Duodenal mucosa (tissue), 2 donors: ENCODE measurements at regions not wholly inside any gene's neighbourhood (a gene's known extent, or its start where the extent isn't known, plus 50 kb on each side); places are given as distances from the start of the nearest gene placed in this dataset.

Experiments
- H3K27ac ChIP-seq: one replicate; pipeline ENCODE4 v1.7.0; 2013; ENCODE audit warnings: low read depth, low read length
- H3K27me3 ChIP-seq, 2 donors: one replicate each; pipeline ENCODE4 v1.7.0; 2013; ENCODE audit warnings: low read length in 2 of 2, control low read depth in 1 of 2; ENCODE audit not compliant: insufficient read depth in 2 of 2, control insufficient read depth in 1 of 2
- H3K36me3 ChIP-seq, 2 donors: one replicate each; pipeline ENCODE4 v1.7.0; 2013; ENCODE audit warnings: low read length in 2 of 2, control low read depth in 1 of 2; ENCODE audit not compliant: insufficient read depth in 2 of 2, control insufficient read depth in 1 of 2
- H3K4me1 ChIP-seq, 2 donors: one replicate each; pipeline ENCODE4 v1.7.0; 2013; ENCODE audit warnings: low read length in 2 of 2, control low read depth in 1 of 2; ENCODE audit not compliant: insufficient read depth in 2 of 2, control insufficient read depth in 1 of 2
- H3K4me3 ChIP-seq, 2 donors: one replicate each; pipeline ENCODE4 v1.7.0; 2013; ENCODE audit warnings: low read length in 2 of 2, low read depth in 1 of 2
- H3K9ac ChIP-seq, 2 donors: one replicate each; pipeline ENCODE4 v1.7.0; 2013; ENCODE audit warnings: low read length in 2 of 2, low read depth in 1 of 2
- H3K9me3 ChIP-seq, 2 donors: one replicate each; pipeline ENCODE4 v1.7.0; 2013; ENCODE audit warnings: low read length in 2 of 2, control low read depth in 1 of 2; ENCODE audit not compliant: control insufficient read depth in 1 of 2

DNA sequence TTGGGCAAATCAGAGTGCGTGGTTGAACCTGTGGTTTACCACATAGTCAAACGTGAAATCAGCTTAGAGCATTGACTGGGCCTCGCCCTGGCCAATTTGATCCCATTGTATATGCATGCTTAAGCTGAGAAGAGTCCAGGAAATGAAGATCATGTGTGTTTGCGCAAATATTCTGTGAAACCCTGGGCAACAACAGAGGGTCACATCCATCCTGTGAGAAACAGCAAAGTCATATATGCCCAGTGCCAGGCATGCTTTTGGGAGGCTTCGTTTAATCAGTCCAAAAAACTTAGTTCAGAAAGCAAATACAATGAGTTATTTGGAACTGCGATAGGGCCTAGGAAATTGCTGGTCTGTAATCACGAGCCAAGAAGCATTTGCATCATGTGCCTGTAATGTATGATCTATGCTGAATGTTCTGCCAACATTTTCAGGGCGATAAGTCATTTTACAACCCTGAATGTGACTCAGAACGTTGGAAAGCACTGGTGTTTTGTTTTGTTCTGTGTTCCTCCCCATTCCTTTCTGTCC is 412.1 kb upstream of the CELF2 start:
- H3K36me3 ChIP-seq, result no peaks in the 10 kb centered on the region
- no peaks in the 10 kb centered on the region for H3K27me3 ChIP-seq
- no peak overlapping the region for H3K9ac ChIP-seq
- no peak overlapping the region for H3K27ac ChIP-seq
- no peaks in the 10 kb centered on the region for H3K4me1 ChIP-seq
- no peak overlapping the region for H3K4me3 ChIP-seq
- H3K9me3 ChIP-seq, result no peaks in the 10 kb centered on the region

- Histone ChIP-seq H3K27ac (no peak overlapping the region), H3K36me3 (no peaks in the 10 kb centered on the region), H3K9me3 (no peaks in the 10 kb centered on the region), H3K9ac (no peak overlapping the region), H3K4me3 (no peak overlapping the region), H3K4me1 (no peaks in the 10 kb centered on the region), H3K27me3 (no peaks in the 10 kb centered on the region)
Observed at GRCh38 chr10:10609379-10609955, 408.2 kb upstream of the CELF2 start.

DNA sequence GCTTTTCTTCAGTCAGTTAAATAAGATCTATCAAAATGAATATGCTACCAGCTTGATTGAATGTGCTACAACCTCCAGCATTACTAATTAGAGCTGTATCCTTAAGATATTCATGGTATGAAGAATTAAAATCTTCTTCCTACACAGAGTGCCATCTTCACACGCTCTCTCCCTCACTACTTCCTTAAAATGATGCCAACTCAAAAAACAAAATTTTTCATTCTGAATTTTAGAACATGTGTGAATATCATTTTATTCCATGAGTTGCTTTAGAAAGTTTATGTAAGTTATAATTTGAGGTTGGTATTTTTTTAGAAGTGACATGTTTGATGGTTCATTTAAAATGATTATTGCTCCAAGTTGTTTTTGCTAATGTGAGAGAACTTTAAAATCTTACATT is 407.5 kb upstream of the CELF2 start:
- H3K4me3 ChIP-seq, result no peak overlapping the region
- H3K27me3 ChIP-seq, result no peaks in the 10 kb centered on the region
- H3K27ac ChIP-seq, result no peak overlapping the region
- no peaks in the 10 kb centered on the region for H3K36me3 ChIP-seq
- no peaks in the 10 kb centered on the region for H3K4me1 ChIP-seq
- no peaks in the 10 kb centered on the region for H3K9me3 ChIP-seq
- no peak overlapping the region for H3K9ac ChIP-seq

- Histone ChIP-seq H3K27me3 (no peaks in the 10 kb centered on the region), H3K9ac (no peak overlapping the region), H3K4me1 (no peaks in the 10 kb centered on the region), H3K9me3 (no peaks in the 10 kb centered on the region), H3K4me3 (no peak overlapping the region), H3K36me3 (no peaks in the 10 kb centered on the region), H3K27ac (no peak overlapping the region)
Observed at GRCh38 chr10:10612151-10612550, 405.5 kb upstream of the CELF2 start.

DNA sequence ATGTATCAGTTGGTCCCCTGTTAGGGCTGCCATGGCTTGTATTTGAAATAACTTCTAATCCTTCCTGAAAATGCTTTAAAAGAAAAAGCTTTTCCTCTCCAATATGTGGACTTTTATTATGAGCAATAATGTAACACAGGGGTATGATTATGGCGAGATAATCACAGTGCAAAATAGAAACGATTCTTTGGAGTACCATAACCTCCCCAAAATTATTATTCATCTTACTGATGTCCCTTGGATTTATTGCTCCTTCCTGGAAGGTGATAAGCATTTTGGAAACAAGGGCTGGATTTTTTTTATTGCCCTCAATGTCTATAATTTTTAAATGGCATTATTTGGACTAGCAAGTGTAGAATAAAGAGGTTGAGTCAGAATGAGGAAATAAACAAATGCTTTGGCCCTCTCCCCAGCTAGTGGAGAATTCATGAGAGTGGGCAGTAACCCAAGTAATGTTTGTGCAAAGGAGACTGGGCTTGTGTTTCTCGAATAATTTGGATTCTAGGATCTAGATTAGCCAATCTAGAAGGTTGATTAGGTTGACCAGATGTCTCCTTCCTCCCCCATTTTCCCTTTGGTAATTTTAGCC is 403.9 kb upstream of the CELF2 start:
- Histone ChIP-seq H3K9ac (no peak overlapping the region), H3K9me3 (no peaks in the 10 kb centered on the region), H3K36me3 (no peaks in the 10 kb centered on the region), H3K4me3 (no peak overlapping the region), H3K27me3 (no peaks in the 10 kb centered on the region), H3K27ac (no peak overlapping the region), H3K4me1 (no peaks in the 10 kb centered on the region)

- Histone ChIP-seq H3K4me3 (no peak overlapping the region), H3K9ac (no peak overlapping the region), H3K27me3 (no peaks in the 10 kb centered on the region), H3K36me3 (no peaks in the 10 kb centered on the region), H3K9me3 (no peaks in the 10 kb centered on the region), H3K4me1 (no peaks in the 10 kb centered on the region), H3K27ac (no peak overlapping the region)
Observed at GRCh38 chr10:10617686-10618085, 400.0 kb upstream of the CELF2 start.

GRCh38 chr10:10618139-10618538 is 399.5 kb upstream of the CELF2 start:
- Histone ChIP-seq H3K4me3 (no peak overlapping the region), H3K27ac (no peak overlapping the region), H3K27me3 (no peaks in the 10 kb centered on the region), H3K36me3 (no peaks in the 10 kb centered on the region), H3K9ac (no peak overlapping the region), H3K4me1 (no peaks in the 10 kb centered on the region), H3K9me3 (no peaks in the 10 kb centered on the region)

DNA sequence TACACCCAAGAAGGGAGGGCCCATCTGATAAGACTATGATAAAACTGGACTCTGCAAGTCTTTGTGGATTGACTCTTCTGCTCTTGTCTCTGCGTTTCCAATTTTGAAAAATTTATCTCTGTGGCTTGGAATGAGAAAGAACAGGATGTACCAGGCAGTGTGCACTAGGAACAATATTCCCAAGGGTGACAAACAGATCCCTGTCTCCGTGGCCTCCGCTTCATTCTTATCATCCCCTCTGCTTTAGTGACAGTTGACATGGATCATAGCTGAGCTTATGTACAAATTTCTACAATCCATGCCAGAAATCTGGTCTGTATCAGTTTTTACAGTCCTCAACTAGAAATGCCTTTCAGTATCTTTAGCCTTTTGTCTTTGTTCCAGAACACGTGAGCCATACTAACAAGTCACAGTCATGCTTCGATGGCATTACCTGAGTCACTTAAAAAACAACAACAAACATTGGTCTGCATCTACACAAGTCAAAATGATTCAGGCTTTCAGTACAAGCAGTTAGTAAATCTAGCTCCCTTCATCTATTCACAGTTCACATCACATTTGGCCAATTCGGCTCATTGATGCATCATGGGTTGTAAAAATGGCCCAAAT is 393.6 kb upstream of the CELF2 start:
- H3K4me3 ChIP-seq, result no peak overlapping the region
- no peaks in the 10 kb centered on the region for H3K9me3 ChIP-seq
- no peaks in the 10 kb centered on the region for H3K36me3 ChIP-seq
- no peaks in the 10 kb centered on the region for H3K27me3 ChIP-seq
- H3K4me1 ChIP-seq, result no peaks in the 10 kb centered on the region
- no peak overlapping the region for H3K27ac ChIP-seq
- H3K9ac ChIP-seq, result no peak overlapping the region

GRCh38 chr10:10624567-10624962 is 393.1 kb upstream of the CELF2 start:
- Histone ChIP-seq H3K4me3 (no peak overlapping the region), H3K27me3 (no peaks in the 10 kb centered on the region), H3K27ac (no peak overlapping the region), H3K9me3 (no peaks in the 10 kb centered on the region), H3K4me1 (no peaks in the 10 kb centered on the region), H3K9ac (no peak overlapping the region), H3K36me3 (no peaks in the 10 kb centered on the region)

DNA sequence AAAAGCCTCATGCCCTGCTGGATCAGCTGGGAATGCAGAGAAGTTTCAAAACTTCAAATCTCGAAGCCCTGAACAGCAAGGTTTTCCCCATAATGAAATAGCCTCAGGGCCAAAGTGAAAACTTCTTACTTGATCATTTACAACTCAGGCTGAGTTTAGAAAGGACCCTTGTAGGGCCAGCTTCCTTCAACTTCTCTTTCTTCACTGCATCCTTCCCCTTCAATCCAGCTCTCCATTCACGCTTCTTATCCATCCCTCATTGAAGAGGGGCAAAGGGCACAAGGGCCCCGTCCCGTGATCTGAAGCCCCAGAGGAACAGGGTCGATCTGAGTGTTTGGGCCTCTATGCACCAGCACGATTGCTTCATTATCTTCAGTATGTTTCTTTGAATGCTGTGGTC is 392.2 kb upstream of the CELF2 start:
- Histone ChIP-seq H3K4me3 (no peak overlapping the region), H3K27ac (no peak overlapping the region), H3K9ac (no peak overlapping the region), H3K27me3 (no peaks in the 10 kb centered on the region), H3K9me3 (no peaks in the 10 kb centered on the region), H3K4me1 (no peaks in the 10 kb centered on the region), H3K36me3 (no peaks in the 10 kb centered on the region)
